Astrocyte (in vitro differentiated cells and primary cell): ENCODE measurements at regions not wholly inside any gene's neighbourhood (a gene's known extent, or its start where the extent isn't known, plus 50 kb on each side); places are given as distances from the start of the nearest gene placed in this dataset.

Experiments used
- EZH2 ChIP-seq: IDR thresholded peaks from 2 replicates; pipeline ENCODE4 v1.6.1; 2012; ENCODE audit warnings: mild to moderate bottlenecking, low read length, inconsistent platforms; ENCODE audit not compliant: insufficient read depth
- TF ChIP-seq, protein P1 (sequence below): IDR thresholded peaks from 2 replicates; pipeline ENCODE4 v1.5.1; 2011; ENCODE audit warnings: low read depth, mild to moderate bottlenecking, inconsistent platforms, low read length, moderate library complexity; ENCODE audit not compliant: insufficient read depth

DNA sequence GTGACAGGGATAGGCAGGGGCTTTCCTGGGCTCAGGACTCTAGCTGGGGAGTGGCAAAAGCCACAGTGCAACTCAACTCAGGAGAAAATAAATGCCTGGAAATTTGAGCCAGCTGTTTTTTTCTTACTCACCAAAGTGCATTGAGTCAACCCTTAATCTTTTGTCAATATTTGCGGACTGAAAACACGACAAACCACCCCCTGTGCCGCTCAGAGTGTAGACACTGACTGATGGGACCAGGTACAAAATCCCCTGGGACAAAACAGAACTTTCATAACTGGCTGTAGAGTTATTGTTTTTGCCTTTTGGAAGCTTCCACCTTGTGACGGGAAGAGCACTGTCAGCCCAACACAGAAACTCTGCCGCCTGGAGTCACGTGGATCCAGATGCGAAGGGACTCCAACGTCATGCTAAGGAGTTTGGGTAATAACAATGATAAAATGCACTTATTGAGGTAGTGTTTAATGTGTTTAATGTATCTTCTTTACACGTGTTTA lies 164.6 kb downstream of the PLPP3 start:
- TF ChIP-seq, protein P1, sequence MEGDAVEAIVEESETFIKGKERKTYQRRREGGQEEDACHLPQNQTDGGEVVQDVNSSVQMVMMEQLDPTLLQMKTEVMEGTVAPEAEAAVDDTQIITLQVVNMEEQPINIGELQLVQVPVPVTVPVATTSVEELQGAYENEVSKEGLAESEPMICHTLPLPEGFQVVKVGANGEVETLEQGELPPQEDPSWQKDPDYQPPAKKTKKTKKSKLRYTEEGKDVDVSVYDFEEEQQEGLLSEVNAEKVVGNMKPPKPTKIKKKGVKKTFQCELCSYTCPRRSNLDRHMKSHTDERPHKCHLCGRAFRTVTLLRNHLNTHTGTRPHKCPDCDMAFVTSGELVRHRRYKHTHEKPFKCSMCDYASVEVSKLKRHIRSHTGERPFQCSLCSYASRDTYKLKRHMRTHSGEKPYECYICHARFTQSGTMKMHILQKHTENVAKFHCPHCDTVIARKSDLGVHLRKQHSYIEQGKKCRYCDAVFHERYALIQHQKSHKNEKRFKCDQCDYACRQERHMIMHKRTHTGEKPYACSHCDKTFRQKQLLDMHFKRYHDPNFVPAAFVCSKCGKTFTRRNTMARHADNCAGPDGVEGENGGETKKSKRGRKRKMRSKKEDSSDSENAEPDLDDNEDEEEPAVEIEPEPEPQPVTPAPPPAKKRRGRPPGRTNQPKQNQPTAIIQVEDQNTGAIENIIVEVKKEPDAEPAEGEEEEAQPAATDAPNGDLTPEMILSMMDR = no peak
- no peak for TF ChIP-seq EZH2
